HEK293 (cell line): ENCODE measurements at regions not wholly inside any gene's neighbourhood (a gene's known extent, or its start where the extent isn't known, plus 50 kb on each side); places are given as distances from the start of the nearest gene placed in this dataset.

ENCODE experiments used
- BCL11B ChIP-seq: fragments of 450-650 bp; formaldehyde crosslinking; IDR thresholded peaks from 2 replicates; pipeline ENCODE4 v1.5.1; 2016; ENCODE audit warnings: low read depth, missing biosample characterization, missing genetic modification characterization
- CTCF ChIP-seq: fragments of 450-650 bp; formaldehyde crosslinking; IDR thresholded peaks from 2 replicates; pipeline ENCODE4 v1.5.1; 2016; ENCODE audit warnings: missing biosample characterization, missing genetic modification characterization
- REST ChIP-seq: fragments of 450-650 bp; formaldehyde crosslinking; IDR thresholded peaks from 2 replicates; pipeline ENCODE4 v1.5.1; 2016; ENCODE audit warnings: missing biosample characterization, missing genetic modification characterization
- SP2 ChIP-seq: fragments of 450-650 bp; formaldehyde crosslinking; IDR thresholded peaks from 2 replicates; pipeline ENCODE4 v1.5.1; 2016; ENCODE audit warnings: missing biosample characterization, missing genetic modification characterization
- ZEB2 ChIP-seq: fragments of 450-650 bp; formaldehyde crosslinking; IDR thresholded peaks from 2 replicates; pipeline ENCODE4 v1.5.1; 2016; ENCODE audit warnings: missing biosample characterization, missing genetic modification characterization
- ZNF394 ChIP-seq: fragments of 450-650 bp; formaldehyde crosslinking; IDR thresholded peaks from 2 replicates; pipeline ENCODE4 v1.5.1; 2016; ENCODE audit warnings: missing biosample characterization, missing genetic modification characterization, mild to moderate bottlenecking, moderate library complexity, borderline replicate concordance

- no peak for TF ChIP-seq ZNF394
- TF ChIP-seq ZEB2 (tag by site-specific recombination): no peak
- TF ChIP-seq BCL11B (tag by site-specific recombination): no peak
- TF ChIP-seq REST (tag by site-specific recombination): no peak
- TF ChIP-seq SP2: no peak
- TF ChIP-seq CTCF (tag by site-specific recombination): no peak
Observed at GRCh38 chr3:14268897-14269296, 90.3 kb downstream of the LSM3 start.
